Activated CD4-positive, CD25-positive, alpha-beta regulatory T cell treated with anti-CD3 and anti-CD28 coated beads, Interleukin-2, amount 50 U/mL, for 16 hours (primary cell): ENCODE measurements at regions not wholly inside any gene's neighbourhood (a gene's known extent, or its start where the extent isn't known, plus 50 kb on each side); places are given as distances from the start of the nearest gene placed in this dataset.

Source experiments
- DNase-seq: peaks from one replicate; pipeline ENCODE4 v3.0.0-alpha.2; 2020; ENCODE audit warnings: low read depth, low spot score

DNA sequence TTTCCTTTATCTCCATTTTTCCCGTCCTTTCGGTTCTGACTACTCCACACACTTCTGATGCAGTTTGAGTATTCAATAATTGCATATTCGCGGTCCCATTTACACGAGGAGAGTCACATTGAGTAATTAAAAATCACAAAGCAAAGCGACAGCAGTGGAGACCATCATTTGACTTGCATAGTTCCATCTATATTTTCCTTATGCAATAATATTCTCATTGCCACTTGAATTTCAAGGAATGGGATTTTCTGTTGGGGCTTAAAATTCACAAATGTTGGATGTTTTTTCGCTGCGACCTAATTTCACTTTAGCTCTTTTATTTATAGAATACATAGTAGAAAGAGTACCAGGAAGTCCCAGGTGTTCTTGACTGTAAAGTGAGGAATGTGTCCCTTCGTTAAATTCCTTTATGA, 186.8 kb downstream of the ZEB2 start:
- DNase-seq = no peak

GRCh38 chr2:144332356-144333142, 187.4 kb downstream of the ZEB2 start:
- peak; percentile 64 for DNase-seq

- DNase-seq = no peak
Measured at GRCh38 chr2:144331674-144332355, 188.1 kb downstream of the ZEB2 start.

GRCh38 chr2:144330951-144331673, 188.8 kb downstream of the ZEB2 start:
- no peak for DNase-seq

GRCh38 chr2:144329472-144329871, 190.4 kb downstream of the ZEB2 start:
- no peak for DNase-seq

DNA sequence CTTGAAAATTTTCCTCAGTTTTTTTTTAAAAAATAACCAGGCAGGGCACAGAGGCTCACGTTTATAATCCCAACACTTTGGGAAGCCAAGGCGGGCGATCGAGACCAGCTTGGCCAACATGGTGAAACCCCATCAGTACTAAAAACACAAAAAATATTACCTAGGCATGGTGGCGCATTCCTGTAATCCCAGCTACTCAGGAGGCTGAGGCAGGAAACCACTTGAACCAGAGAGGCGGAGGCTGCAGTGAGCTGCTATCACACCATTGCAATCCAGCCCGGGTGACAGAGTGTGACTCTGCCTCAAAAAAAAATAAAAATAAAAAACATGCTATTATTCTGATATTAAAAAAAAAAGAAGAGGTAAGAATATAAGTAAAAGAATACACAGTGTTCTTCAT, 191.0 kb downstream of the ZEB2 start:
- no peak for DNase-seq

- no peak for DNase-seq
Measured at GRCh38 chr2:144326825-144327224, 193.1 kb downstream of the ZEB2 start.

DNA sequence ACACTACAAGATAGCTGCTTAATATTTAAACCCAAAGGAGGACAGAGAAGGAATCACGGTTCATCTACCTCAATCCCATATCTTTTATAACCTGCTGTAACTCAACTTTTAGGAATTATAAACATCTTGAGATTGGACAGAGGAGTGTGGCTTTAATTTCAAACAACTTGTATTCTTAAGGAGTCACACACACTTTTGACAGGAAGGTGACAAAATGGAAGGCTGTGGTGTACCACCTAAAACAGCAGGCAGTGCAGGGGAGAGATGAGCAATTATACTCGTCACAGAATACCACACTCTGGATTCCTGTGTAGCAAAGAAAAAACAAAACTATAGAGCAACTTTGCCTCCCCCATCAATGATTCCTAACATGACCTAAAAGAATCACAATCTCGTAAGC, 194.8 kb downstream of the ZEB2 start:
- peak; percentile 4 for DNase-seq

GRCh38 chr2:144324446-144325045, 195.4 kb downstream of the ZEB2 start:
- DNase-seq = no peak

DNA sequence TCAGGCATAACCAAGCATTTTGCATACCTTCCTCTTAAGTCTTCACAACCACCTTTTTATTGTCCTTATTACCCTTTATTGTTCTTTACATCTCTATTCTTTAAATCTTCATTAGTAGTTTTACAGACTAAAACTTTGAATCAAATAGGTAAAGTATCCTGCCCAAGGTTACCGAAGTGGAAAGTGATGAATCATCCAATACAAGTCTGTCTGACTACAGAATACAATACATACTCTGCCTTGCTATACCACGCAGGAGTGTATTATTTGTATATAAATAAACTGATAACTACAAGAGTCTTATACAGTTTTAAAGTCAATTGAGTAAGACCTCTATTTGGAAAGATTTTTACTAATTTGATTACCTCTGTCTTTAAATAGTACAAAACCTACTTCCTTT, 196.0 kb downstream of the ZEB2 start:
- no peak for DNase-seq

- DNase-seq = no peak
Measured at GRCh38 chr2:144322379-144322778, 197.5 kb downstream of the ZEB2 start.

DNA sequence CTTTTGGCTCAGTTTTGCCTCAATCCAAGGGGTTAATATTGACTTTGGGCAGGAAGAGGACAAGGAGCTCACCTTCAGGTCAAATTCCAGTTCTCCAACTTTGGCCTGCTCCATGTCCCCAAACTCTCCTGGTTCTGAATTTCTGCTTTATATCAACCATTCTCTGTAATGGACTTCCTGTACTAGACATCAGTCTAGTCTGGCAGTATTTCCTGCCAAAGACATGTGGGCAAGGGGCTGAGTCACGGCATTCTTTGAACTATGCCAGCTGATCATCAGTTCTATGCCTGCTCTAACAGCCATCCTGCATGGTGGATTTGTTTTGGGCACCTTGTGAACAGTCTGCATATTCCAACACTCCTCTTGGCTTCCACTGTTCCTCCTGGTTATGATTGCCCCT, 199.4 kb downstream of the ZEB2 start:
- peak; percentile 20 for DNase-seq

DNA sequence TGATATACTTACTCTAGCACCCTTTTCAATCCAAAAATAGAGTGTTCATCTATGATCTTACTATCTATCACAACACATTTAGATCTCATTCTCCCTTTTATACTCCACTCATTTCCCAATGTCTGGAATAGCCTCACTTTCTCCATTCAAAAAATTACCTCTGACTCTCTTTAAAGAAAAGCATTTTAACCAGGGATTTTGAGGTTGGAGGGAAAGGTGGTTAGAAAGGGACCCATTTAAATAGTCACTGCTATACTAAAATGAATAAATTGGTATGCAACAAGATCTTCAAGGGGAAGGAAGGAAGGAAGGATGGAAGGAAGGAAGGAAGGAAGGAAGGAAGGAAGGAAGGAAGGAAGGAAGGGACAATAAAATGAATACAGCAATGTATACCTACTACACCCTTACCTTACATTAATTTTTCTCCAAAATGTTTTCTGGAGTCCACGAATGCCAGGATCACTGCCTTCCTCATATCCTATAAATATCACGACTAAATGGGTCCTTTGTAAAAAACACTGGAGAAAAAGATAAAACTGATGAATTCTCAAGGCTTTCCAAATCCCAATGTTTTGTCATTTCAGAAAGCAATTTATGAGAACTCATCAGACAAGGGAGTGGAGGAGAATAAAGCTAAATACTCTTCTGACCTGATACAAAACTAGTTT, 202.7 kb downstream of the ZEB2 start:
- DNase-seq = no peak

DNA sequence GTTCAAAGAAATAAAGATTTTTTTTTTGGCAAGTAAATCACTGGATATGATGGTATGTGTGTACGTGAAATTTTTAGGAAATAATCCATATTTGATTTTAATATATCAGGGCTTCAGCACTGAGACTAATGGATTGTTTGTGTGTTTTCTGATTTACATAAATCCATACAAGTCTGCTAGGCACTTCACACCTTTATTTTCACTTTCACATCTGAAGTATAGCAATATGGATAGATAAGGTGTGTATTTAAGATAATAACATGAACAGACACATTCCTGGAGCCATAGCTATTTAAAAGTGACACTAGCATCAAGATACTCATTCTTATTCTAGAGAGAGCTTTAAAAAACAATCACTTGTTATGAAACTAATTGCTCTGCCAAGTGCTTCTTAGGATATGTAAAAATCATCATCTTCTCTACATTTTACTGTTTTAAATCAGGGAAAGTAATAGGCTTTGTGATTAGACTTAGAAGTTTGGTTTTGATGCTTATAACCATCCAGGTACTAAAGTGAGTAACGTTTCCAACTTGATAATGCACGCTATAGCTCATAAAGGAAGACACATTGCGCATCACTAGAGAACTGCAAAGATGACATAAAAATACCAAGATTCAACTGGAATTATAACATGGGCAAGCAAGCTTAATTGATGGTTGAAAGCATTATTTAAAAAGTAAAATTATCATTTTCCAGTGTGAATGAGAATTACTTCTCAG, 208.9 kb downstream of the ZEB2 start:
- DNase-seq = no peak

DNA sequence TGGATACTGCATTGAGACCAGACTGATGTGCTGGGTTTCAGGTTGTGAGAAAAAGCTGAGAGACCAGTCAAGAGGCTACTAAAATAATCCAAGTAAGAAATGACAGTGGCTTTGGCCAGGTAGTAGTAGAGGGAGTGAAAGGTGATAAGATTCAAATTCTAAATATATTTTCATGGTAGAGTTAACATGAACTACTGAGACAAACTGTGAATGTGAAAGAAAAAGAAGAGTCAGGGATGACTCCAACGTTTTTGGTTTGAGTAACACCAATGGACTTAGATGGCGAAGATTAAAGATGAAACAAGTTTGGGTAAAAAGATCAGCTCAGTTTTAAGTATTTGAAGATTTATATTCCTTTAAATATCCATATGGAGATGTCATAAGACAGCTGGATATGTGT, 209.4 kb downstream of the ZEB2 start:
- DNase-seq = no peak

DNA sequence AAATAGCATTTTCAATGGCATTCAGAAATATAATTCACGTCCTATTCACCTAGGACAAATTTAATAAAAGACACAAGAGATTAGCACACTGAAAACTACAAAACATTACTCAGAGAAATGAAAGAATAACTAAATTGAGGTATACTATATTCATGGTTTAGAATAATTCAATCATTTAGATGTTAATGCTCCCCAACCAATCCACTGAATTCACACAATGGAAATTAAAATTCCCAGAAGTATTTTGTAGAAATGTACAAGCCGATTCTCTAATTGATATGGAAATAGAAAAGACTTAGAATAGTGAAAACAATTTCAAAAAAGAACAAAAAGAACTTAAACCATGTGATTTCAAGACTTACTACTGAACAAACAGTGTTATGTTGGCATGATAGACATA, 212.2 kb downstream of the ZEB2 start:
- no peak for DNase-seq

- DNase-seq = no peak
Measured at GRCh38 chr2:144304202-144304601, 215.7 kb downstream of the ZEB2 start.

DNA sequence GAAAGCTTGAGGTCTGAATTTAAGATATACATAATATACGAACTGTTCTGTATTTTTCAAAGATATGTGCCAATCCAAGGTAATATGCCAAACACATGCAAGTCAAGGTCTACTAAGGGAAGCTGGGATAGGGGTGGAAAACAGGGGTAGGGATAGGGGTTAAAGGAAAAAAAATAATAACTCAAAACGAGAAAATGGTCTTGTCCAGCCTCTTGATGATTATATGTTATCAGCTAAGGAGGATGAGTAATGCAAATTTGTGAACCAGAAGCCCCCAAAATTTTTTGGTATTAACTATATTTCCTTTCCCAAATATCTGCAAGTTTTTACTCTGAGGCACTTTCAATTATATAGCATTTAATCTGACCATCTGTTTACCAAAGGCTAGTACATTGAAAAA, 219.3 kb downstream of the ZEB2 start:
- DNase-seq = no peak

GRCh38 chr2:144290276-144290675, 229.6 kb downstream of the ZEB2 start:
- no peak for DNase-seq

DNA sequence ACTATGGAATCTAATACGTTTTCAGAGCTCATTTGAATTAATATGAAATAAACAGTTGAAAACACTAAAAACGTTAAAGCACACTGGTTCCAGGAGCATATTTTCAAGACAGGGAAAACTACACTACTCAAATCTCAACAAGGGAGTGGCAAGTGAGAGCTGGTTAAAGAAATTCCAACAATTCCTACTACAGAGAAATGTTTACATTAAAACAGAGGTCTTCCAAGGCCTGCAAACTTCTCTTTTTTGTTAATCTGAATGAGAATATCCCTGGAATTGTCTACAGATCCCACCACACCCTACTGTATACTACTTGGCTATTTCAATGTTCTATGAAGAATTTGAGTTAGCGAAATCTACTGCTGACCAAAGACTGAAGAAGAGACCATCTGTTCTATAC, 231.5 kb downstream of the ZEB2 start:
- no peak for DNase-seq

DNA sequence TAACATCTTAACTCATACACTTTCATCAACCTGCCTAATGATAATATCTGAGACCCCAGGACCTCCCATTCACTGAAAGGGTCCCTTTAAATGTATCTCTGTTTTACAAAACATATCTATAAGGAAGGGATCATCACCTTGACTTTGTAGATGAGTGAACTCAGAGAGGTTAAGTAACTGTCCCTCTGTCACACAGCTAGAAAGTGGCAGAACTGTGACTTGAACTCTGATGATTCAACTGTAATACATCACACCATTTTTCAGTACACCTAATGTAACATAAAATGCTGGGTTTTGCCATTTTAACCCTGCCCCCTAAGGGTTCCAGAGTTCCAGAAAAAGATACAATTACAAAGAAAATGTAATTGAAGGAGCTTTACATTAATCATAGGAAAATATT, 234.6 kb downstream of the ZEB2 start:
- no peak for DNase-seq
